ENCODE measurements at regions not wholly inside any gene's neighbourhood (a gene's known extent, or its start where the extent isn't known, plus 50 kb on each side); places are given as distances from the start of the nearest gene placed in this dataset.
"Not testable (repeated sequence)": the region's sequence is repeated elsewhere in the genome, so short reads cannot be mapped to it uniquely, and the experiment has no call there.

- Mint-ChIP-seq H3K9me3 (no peaks in the 10 kb centered on the region), H3K4me3 (no peak overlapping the region), H3K36me3 (no peaks in the 10 kb centered on the region), H3K4me1 (no peaks in the 10 kb centered on the region), H3K27me3 (ENCODE audit: low read depth in 2 of 2) (peaks cover 5 to 21% of the 10 kb centered on the region in 2 donors), H3K27ac (no peak overlapping the region)
- 93% methylated on average over 13 of the region's 13 CpGs for WGBS (ENCODE audit: insufficient coverage)
- Histone ChIP-seq H3K36me3 (ENCODE audit: control insufficient read depth, insufficient read depth, low read length) (no peaks in the 10 kb centered on the region), H3K27me3 (ENCODE audit: control insufficient read depth, insufficient read depth, low read length) (no peaks in the 10 kb centered on the region), H3K4me1 (ENCODE audit: control insufficient read depth, insufficient read depth, low read length) (no peaks in the 10 kb centered on the region), H3K4me3 (ENCODE audit: low read length) (no peak overlapping the region), H3K9me3 (ENCODE audit: control insufficient read depth, insufficient read depth, low read length) (no peaks in the 10 kb centered on the region), H3K27ac (ENCODE audit: low read length) (no peak overlapping the region)
- ATAC-seq: no peak
- intact Hi-C loops (cut with micrococcal nuclease): no loop called here
- no peak for TF ChIP-seq CTCF (IDR thresholded peaks at IDR 0.05)
- DNase-seq: no peak
Measured at GRCh38 chr13:50468849-50469669, 374.4 kb downstream of the DLEU7 start.

- H3K27ac Mint-ChIP-seq; intact Hi-C loops (cut with micrococcal nuclease); H3K36me3 Mint-ChIP-seq; H3K27me3 ChIP-seq (ENCODE audit: control insufficient read depth, insufficient read depth, low read length); DNase-seq; H3K9me3 Mint-ChIP-seq; H3K27ac ChIP-seq (ENCODE audit: low read length); H3K36me3 ChIP-seq (ENCODE audit: control insufficient read depth, insufficient read depth, low read length); H3K4me3 Mint-ChIP-seq; H3K4me3 ChIP-seq (ENCODE audit: low read length); H3K9me3 ChIP-seq (ENCODE audit: control insufficient read depth, insufficient read depth, low read length); ATAC-seq; H3K4me1 Mint-ChIP-seq; H3K4me1 ChIP-seq (ENCODE audit: control insufficient read depth, insufficient read depth, low read length): not testable (repeated sequence)
- no CpG with 5 or more reads among the region's 3 CpGs for WGBS (ENCODE audit: insufficient coverage)
- H3K27me3 Mint-ChIP-seq (ENCODE audit: low read depth in 2 of 2): peaks cover 6 to 26% of the 10 kb centered on the region in 2 donors
Measured at GRCh38 chr13:50473050-50473449, 370.4 kb downstream of the DLEU7 start.

- Mint-ChIP-seq H3K4me1 (no peaks in the 10 kb centered on the region), H3K27me3 (ENCODE audit: low read depth in 2 of 2) (peaks cover 6 to 16% of the 10 kb centered on the region in 2 donors), H3K27ac (no peak overlapping the region), H3K9me3 (no peaks in the 10 kb centered on the region), H3K4me3 (no peak overlapping the region), H3K36me3 (no peaks in the 10 kb centered on the region)
- Histone ChIP-seq H3K36me3 (ENCODE audit: control insufficient read depth, insufficient read depth, low read length) (no peaks in the 10 kb centered on the region), H3K9me3 (ENCODE audit: control insufficient read depth, insufficient read depth, low read length) (no peaks in the 10 kb centered on the region), H3K27ac (ENCODE audit: low read length) (no peak overlapping the region), H3K27me3 (ENCODE audit: control insufficient read depth, insufficient read depth, low read length) (no peaks in the 10 kb centered on the region), H3K4me1 (ENCODE audit: control insufficient read depth, insufficient read depth, low read length) (no peaks in the 10 kb centered on the region), H3K4me3 (ENCODE audit: low read length) (no peak overlapping the region)
- ATAC-seq (no peak), DNase-seq (no peak)
- 99% methylated on average over 2 of the region's 2 CpGs for WGBS (ENCODE audit: insufficient coverage)
- no peak for TF ChIP-seq CTCF (IDR thresholded peaks at IDR 0.05)
- intact Hi-C loops (cut with micrococcal nuclease): no loop called here
Measured at GRCh38 chr13:50474088-50474662, 369.3 kb downstream of the DLEU7 start.

- H3K36me3 ChIP-seq (ENCODE audit: control insufficient read depth, insufficient read depth, low read length): no peaks in the 10 kb centered on the region
- Mint-ChIP-seq H3K4me3 (no peak overlapping the region), H3K36me3 (no peaks in the 10 kb centered on the region), H3K4me1 (no peaks in the 10 kb centered on the region), H3K27ac (no peak overlapping the region), H3K27me3 (ENCODE audit: low read depth in 2 of 2) (peaks cover 6 to 16% of the 10 kb centered on the region in 2 donors), H3K9me3 (no peaks in the 10 kb centered on the region)
- ATAC-seq: no peak
- intact Hi-C loops (cut with micrococcal nuclease): no loop called here
- H3K9me3 ChIP-seq (ENCODE audit: control insufficient read depth, insufficient read depth, low read length): no peaks in the 10 kb centered on the region
- TF ChIP-seq CTCF (IDR thresholded peaks at IDR 0.05): no peak
- H3K27ac ChIP-seq (ENCODE audit: low read length): no peak overlapping the region
- H3K4me3 ChIP-seq (ENCODE audit: low read length): no peak overlapping the region
- WGBS (ENCODE audit: insufficient coverage): 93% methylated on average over 2 of the region's 5 CpGs
- no peaks in the 10 kb centered on the region for H3K4me1 ChIP-seq (ENCODE audit: control insufficient read depth, insufficient read depth, low read length)
- H3K27me3 ChIP-seq (ENCODE audit: control insufficient read depth, insufficient read depth, low read length): no peaks in the 10 kb centered on the region
- DNase-seq: no peak
Measured at GRCh38 chr13:50476577-50477285, 366.8 kb downstream of the DLEU7 start.
